ENCODE measurements at regions not wholly inside any gene's neighbourhood (a gene's known extent, or its start where the extent isn't known, plus 50 kb on each side); places are given as distances from the start of the nearest gene placed in this dataset.
"Not testable (repeated sequence)": the region's sequence is repeated elsewhere in the genome, so short reads cannot be mapped to it uniquely, and the experiment has no call there.

DNA sequence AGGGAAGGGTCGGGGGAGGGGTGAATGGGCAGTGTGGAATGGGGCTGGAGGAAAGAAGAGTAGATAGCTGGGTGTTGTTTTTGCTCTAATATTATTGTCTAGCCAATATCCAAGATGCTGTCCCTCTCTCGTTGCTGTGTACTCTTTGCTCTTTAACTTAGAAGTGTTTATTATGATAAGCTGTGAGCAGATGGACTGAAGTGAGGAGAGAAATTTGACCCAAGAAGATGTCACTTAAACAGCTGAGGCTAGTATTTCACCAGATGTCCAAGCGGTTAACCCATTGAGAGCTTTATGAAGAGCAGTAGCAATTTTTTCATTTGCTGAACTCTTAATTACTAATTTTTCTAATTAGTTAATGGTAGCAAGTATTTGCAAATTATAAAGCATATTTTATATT, 212.2 kb upstream of the TP63 start:
- TF ChIP-seq CTCF (IDR thresholded peaks at IDR 0.05; ENCODE audit: borderline replicate concordance, insufficient read depth, low read depth, low read length), result no peak
- H3K4me3 ChIP-seq (ENCODE audit: low read depth, low read length), result no peak overlapping the region

DNA sequence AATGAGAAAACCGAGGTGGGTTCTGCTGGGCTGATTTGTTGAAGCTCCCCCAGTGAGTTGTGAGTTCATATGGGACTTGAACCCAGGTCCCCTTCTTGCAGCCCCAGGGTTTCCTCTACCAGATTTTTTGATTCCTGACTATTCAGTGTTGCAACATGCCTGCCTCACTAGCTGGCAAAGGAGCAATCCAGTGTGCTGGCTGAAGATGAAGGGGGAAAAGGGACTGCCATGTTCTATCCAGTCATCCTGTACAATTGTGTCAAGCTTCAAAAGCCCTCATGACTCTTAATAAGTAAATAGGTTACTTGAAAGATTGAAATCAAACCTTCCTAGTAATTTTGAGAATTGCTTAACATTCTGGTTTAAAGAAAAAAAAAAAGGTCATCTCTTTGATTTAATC, 211.5 kb upstream of the TP63 start:
- no peak for TF ChIP-seq CTCF (IDR thresholded peaks at IDR 0.05; ENCODE audit: borderline replicate concordance, insufficient read depth, low read depth, low read length)
- H3K4me3 ChIP-seq (ENCODE audit: low read depth, low read length), result no peak overlapping the region

DNA sequence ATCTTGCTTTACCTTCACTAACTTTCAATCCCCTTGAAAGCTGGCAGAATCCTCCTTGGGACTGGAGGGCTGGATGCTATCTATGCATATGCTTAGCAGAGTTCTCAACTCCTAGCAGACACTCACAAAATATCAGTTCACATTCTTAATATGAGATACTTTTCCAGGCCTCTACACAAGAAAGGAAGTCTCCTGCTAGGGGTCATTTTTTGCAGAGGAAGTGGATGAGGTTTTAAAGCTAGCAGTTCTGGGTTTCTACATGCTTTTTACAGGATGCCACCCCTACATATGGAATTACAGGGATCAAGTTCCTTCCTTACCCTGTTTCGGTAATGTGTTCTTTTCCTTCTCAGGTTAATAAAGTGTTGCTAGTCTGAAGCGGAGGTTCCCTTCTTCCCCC, 206.3 kb upstream of the TP63 start:
- no peak overlapping the region for H3K4me3 ChIP-seq (ENCODE audit: low read depth, low read length)
- no peak for TF ChIP-seq CTCF (IDR thresholded peaks at IDR 0.05; ENCODE audit: borderline replicate concordance, insufficient read depth, low read depth, low read length)

- H3K4me3 ChIP-seq (ENCODE audit: low read depth, low read length), result no peak overlapping the region
These were observed 202.2 kb upstream of the TP63 start for GRCh38 chr3:189429019-189429418.

DNA sequence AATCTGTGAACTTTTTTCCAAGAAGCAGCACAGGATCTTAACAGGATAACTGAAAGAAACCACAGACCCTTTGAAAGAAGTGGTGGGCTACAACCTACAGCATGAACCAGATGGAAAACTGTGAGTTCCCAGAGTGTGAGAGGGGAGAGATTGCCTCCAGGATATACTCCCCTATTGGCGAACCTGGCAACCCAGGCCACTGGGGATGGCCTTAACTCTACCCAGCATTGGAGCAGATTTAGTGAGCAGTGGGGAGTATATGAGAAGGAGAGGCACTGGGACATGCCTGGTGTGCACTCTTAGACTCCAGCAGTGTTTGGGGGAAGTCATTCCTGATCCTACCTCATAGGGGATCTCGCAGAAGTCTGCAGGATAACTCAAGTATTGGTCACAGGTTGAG, 201.0 kb upstream of the TP63 start:
- TF ChIP-seq CTCF (IDR thresholded peaks at IDR 0.05; ENCODE audit: borderline replicate concordance, insufficient read depth, low read depth, low read length), result no peak
- H3K4me3 ChIP-seq (ENCODE audit: low read depth, low read length), result no peak overlapping the region

More at GRCh38 chr3:189429019-189429418, 202.2 kb upstream of the TP63 start:
- no peak for TF ChIP-seq CTCF (IDR thresholded peaks at IDR 0.05; ENCODE audit: borderline replicate concordance, insufficient read depth, low read depth, low read length)

GRCh38 chr3:189442257-189442656, 188.9 kb upstream of the TP63 start:
- not testable (repeated sequence) for H3K4me3 ChIP-seq (ENCODE audit: low read depth, low read length)

DNA sequence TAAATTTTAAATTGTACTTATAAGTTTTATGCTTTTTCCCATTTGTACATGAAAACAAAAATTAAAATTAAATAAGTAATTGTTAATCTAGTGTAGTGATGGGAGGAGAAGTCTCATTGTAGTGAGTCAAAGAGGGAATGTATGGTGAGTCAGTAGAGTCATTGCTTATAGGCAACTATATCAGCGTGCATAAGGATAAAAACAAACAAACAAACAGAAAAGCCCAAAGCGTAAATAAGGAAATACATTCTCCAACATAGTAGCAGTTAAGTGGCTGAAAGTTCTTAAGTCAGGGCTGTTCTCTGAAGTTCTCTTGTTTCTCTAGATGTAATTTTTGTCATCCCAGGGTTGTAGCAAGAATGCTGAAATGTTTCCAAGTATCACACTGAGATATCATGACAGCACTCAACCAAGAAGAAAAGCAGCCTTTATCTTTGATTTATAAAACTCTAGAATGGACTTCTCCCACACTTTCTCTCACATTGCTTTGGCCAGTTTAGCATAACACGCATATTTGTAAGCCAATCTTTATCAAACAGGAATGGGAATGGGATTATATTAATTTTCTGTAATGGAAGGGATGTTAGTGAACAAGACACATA, 184.1 kb upstream of the TP63 start:
- TF ChIP-seq CTCF (IDR thresholded peaks at IDR 0.05; ENCODE audit: borderline replicate concordance, insufficient read depth, low read depth, low read length), result no peak
- no peak overlapping the region for H3K4me3 ChIP-seq (ENCODE audit: low read depth, low read length)

DNA sequence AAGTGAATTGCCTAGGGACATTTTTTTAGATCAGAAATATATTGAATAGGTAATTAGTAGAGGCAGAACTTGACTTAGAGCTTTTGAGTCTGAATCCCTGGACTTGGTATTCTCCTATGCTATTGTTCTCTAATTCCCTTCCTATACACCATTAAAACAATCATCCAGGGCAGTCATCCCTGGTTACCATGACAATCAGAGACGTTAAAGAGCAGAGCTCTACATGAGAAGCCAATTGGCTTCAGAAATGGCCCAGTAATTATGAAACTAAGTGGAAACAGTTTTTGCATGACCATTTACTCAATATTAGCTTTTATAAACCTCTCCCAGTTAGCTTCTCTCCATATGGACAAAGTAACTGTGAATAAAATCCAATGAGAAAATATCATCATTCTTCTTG, 182.1 kb upstream of the TP63 start:
- no peak for TF ChIP-seq CTCF (IDR thresholded peaks at IDR 0.05; ENCODE audit: borderline replicate concordance, insufficient read depth, low read depth, low read length)
- no peak overlapping the region for H3K4me3 ChIP-seq (ENCODE audit: low read depth, low read length)

Measured in GM12875 (cell line).